Osteoblast (primary cell): ENCODE measurements at regions not wholly inside any gene's neighbourhood (a gene's known extent, or its start where the extent isn't known, plus 50 kb on each side); places are given as distances from the start of the nearest gene placed in this dataset.

Source experiments
- DNase-seq: peaks from one replicate; pipeline ENCODE4 v3.0.0; 2011; ENCODE audit warnings: low spot score, mixed read lengths; ENCODE audit not compliant: insufficient read length; ENCODE audit errors: missing footprints
- H2AFZ ChIP-seq: 2 replicates; pipeline ENCODE4 v1.6.0; 2011; ENCODE audit warnings: mild to moderate bottlenecking, low read length
- H3K27ac ChIP-seq: 2 replicates; pipeline ENCODE4 v1.5.1; 2011; ENCODE audit warnings: mild to moderate bottlenecking, low read depth, low read length, moderate library complexity
- H3K27me3 ChIP-seq: 2 replicates; pipeline ENCODE4 v1.6.0; 2012; ENCODE audit warnings: mild to moderate bottlenecking, control low read depth, inconsistent platforms, low read length, moderate library complexity; ENCODE audit not compliant: insufficient read depth
- H3K36me3 ChIP-seq: 2 replicates; pipeline ENCODE4 v1.5.1; 2011; ENCODE audit warnings: mild to moderate bottlenecking, low read length, control low read depth, moderate library complexity; ENCODE audit not compliant: insufficient read depth
- H3K4me1 ChIP-seq: 2 replicates; pipeline ENCODE4 v1.5.1; 2011; ENCODE audit warnings: mild to moderate bottlenecking, low read length, control low read depth, moderate library complexity; ENCODE audit not compliant: insufficient read depth
- H3K4me2 ChIP-seq: 2 replicates; pipeline ENCODE4 v1.6.0; 2011; ENCODE audit warnings: mild to moderate bottlenecking, low read length; ENCODE audit not compliant: insufficient read depth
- H3K4me3 ChIP-seq: fragments of 200-600 bp; sonication (generic); 3 replicates; pipeline ENCODE4 v1.5.1; 2012; ENCODE audit warnings: mild to moderate bottlenecking, low read length, inconsistent platforms; ENCODE audit not compliant: insufficient read depth
- H3K79me2 ChIP-seq: 2 replicates; pipeline ENCODE4 v1.6.0; 2012; ENCODE audit warnings: mild to moderate bottlenecking, low read length, control low read depth, inconsistent platforms; ENCODE audit not compliant: insufficient read depth
- H3K9me3 ChIP-seq: 2 replicates; pipeline ENCODE4 v1.5.1; 2011; ENCODE audit warnings: low read depth, low read length, control low read depth
- H4K20me1 ChIP-seq: 2 replicates; pipeline ENCODE4 v1.6.0; 2012; ENCODE audit warnings: mild to moderate bottlenecking, low read length, control low read depth; ENCODE audit not compliant: insufficient read depth
- CTCF ChIP-seq: IDR thresholded peaks from 2 replicates; pipeline ENCODE4 v1.5.1; 2011; ENCODE audit warnings: mild to moderate bottlenecking, low read depth, low read length, moderate library complexity; ENCODE audit errors: extremely low read depth

- Histone ChIP-seq H3K36me3 (no peaks in the 10 kb centered on the region), H3K4me1 (peaks cover 8% of the 10 kb centered on the region), H2AFZ (no peak overlapping the region), H3K79me2 (no peaks in the 10 kb centered on the region), H3K4me3 (no peak overlapping the region), H3K9me3 (peaks cover 6% of the 10 kb centered on the region), H3K27ac (no peak overlapping the region), H3K27me3 (no peaks in the 10 kb centered on the region), H4K20me1 (no peaks in the 10 kb centered on the region), H3K4me2 (no peak overlapping the region)
- DNase-seq, result peak; percentile 84
- peak; percentile 49 for TF ChIP-seq CTCF
Measured at GRCh38 chr12:124709722-124710687, 142.6 kb upstream of the NCOR2 start.

DNA sequence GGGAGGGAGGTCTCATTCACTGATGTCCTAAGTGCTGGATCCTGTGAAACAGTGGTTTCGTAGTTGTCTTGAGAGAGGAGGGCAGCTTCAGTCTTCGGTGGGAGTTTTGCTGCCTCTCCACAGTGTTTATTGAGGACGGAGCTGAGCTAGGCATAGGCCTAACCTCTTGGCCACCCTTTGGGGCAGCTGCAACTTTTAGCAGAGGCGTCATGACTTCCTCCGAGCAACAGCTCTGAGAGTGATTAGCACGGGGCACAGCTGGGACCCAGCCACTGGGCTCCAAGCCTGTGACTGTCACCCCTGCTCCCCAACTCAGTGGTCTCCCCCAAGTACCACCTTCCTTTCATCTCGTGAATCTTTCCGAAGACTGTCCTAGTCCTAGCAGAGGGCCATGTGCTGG lies 139.9 kb upstream of the NCOR2 start:
- Histone ChIP-seq H3K27ac (no peak overlapping the region), H3K79me2 (no peaks in the 10 kb centered on the region), H3K9me3 (peaks cover 6% of the 10 kb centered on the region), H2AFZ (no peak overlapping the region), H3K4me2 (no peak overlapping the region), H3K27me3 (peaks cover 7% of the 10 kb centered on the region), H3K4me3 (no peak overlapping the region), H3K4me1 (peaks cover 8% of the 10 kb centered on the region), H3K36me3 (no peaks in the 10 kb centered on the region), H4K20me1 (no peaks in the 10 kb centered on the region)
- no peak for TF ChIP-seq CTCF
- DNase-seq, result no peak

DNA sequence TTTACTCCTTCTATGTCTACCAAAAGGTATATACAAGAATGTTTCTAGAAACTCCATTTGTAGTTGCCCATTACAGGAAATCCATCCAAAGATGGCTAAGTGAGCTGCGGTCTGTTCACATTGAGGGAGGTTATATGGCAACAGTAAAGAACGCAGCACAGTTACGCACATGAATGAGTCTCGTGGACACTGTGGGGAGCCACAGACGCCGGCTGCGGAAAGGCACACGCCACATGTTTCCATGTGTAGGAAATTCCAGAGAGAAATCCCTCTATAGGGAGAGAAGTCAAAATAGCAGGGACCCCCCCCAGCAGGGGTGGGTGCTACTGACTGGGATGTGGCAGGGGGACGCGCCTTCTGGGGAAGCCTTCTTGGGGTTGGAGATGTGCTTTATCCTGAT lies 139.0 kb upstream of the NCOR2 start:
- no peaks in the 10 kb centered on the region for H3K36me3 ChIP-seq
- peaks cover 11% of the 10 kb centered on the region for H3K27me3 ChIP-seq
- H3K4me2 ChIP-seq, result no peak overlapping the region
- H3K4me3 ChIP-seq, result no peak overlapping the region
- H3K27ac ChIP-seq, result no peak overlapping the region
- peaks cover 6% of the 10 kb centered on the region for H3K9me3 ChIP-seq
- H3K4me1 ChIP-seq, result peaks cover 8% of the 10 kb centered on the region
- no peak for TF ChIP-seq CTCF
- H4K20me1 ChIP-seq, result no peaks in the 10 kb centered on the region
- DNase-seq, result no peak
- H2AFZ ChIP-seq, result no peak overlapping the region
- no peaks in the 10 kb centered on the region for H3K79me2 ChIP-seq

GRCh38 chr12:124705545-124706138 lies 138.2 kb upstream of the NCOR2 start:
- no peaks in the 10 kb centered on the region for H3K79me2 ChIP-seq
- H3K4me3 ChIP-seq, result no peak overlapping the region

More at GRCh38 chr12:124705545-124706138, 138.2 kb upstream of the NCOR2 start:
- Histone ChIP-seq H3K27me3 (peaks cover 16% of the 10 kb centered on the region), H4K20me1 (no peaks in the 10 kb centered on the region), H3K27ac (no peak overlapping the region), H3K4me2 (no peak overlapping the region), H3K9me3 (peaks cover 6% of the 10 kb centered on the region), H3K36me3 (no peaks in the 10 kb centered on the region), H2AFZ (no peak overlapping the region), H3K4me1 (peaks cover 8% of the 10 kb centered on the region)
- peak; percentile 29 for DNase-seq
- no peak for TF ChIP-seq CTCF
